ENCODE measurements at regions not wholly inside any gene's neighbourhood (a gene's known extent, or its start where the extent isn't known, plus 50 kb on each side); places are given as distances from the start of the nearest gene placed in this dataset.
A peak's percentile ranks its signal among the peaks of the same experiment; 100 is the strongest.
"Not testable (repeated sequence)": the region's sequence is repeated elsewhere in the genome, so short reads cannot be mapped to it uniquely, and the experiment has no call there.

GRCh38 chr13:73321043-73321442 lies 262.2 kb downstream of the KLF5 start:
- no peak for DNase-seq (ENCODE audit: low read depth)
- TF ChIP-seq, protein P1, sequence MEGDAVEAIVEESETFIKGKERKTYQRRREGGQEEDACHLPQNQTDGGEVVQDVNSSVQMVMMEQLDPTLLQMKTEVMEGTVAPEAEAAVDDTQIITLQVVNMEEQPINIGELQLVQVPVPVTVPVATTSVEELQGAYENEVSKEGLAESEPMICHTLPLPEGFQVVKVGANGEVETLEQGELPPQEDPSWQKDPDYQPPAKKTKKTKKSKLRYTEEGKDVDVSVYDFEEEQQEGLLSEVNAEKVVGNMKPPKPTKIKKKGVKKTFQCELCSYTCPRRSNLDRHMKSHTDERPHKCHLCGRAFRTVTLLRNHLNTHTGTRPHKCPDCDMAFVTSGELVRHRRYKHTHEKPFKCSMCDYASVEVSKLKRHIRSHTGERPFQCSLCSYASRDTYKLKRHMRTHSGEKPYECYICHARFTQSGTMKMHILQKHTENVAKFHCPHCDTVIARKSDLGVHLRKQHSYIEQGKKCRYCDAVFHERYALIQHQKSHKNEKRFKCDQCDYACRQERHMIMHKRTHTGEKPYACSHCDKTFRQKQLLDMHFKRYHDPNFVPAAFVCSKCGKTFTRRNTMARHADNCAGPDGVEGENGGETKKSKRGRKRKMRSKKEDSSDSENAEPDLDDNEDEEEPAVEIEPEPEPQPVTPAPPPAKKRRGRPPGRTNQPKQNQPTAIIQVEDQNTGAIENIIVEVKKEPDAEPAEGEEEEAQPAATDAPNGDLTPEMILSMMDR (conservative IDR thresholded peaks at IDR 0.05; ENCODE audit: low read length) = no peak
- H3K4me3 ChIP-seq (ENCODE audit: low read length) = no peak overlapping the region

DNA sequence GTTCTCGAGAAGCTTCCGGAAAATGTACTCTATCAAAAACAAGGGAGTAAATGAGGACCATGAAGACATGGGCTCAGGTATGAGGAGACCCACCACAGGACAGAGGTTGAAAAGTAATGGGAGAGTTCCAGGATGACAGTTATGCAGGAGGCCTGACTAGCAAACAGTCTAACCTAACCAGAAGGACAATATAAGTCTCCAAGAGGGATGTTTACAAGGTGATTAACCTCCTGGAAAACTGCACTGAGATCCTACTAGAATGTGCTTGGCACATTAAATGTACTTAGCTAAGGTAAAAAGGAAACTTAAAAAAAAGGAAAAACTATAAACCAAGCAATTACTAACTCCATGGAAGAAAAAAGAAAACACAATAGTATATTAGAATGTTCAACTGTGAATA lies 258.3 kb downstream of the KLF5 start:
- TF ChIP-seq, protein P1 (conservative IDR thresholded peaks at IDR 0.05; ENCODE audit: low read length) = no peak
- no peak for DNase-seq (ENCODE audit: low read depth)
- H3K4me3 ChIP-seq (ENCODE audit: low read length) = no peak overlapping the region

DNA sequence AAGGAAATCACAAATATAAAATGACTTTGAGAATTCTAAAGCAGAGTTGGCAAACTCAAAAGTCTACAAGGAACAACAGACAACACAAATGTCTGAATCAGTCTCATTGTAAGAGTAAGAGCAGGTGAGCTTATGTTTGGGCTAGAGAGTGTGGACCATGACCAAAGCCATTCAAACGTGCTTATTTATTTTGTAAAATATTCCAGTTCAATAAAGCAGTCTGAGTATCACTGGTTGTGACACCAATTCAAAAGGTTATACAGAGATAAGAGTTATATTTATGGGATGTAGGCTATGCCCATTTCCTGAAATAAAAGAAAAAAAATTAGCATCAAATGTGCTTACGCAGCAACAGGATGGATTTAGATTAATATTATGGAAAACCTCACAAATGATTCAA lies 251.6 kb downstream of the KLF5 start:
- no peak for DNase-seq (ENCODE audit: low read depth)
- H3K4me3 ChIP-seq (ENCODE audit: low read length) = no peak overlapping the region
- TF ChIP-seq, protein P1 (conservative IDR thresholded peaks at IDR 0.05; ENCODE audit: low read length) = no peak

GRCh38 chr13:73307481-73307880 lies 248.7 kb downstream of the KLF5 start:
- TF ChIP-seq, protein P1 (conservative IDR thresholded peaks at IDR 0.05; ENCODE audit: low read length) = no peak
- no peak for DNase-seq (ENCODE audit: low read depth)
- no peak overlapping the region for H3K4me3 ChIP-seq (ENCODE audit: low read length)

GRCh38 chr13:73306688-73307087 lies 247.9 kb downstream of the KLF5 start:
- no peak overlapping the region for H3K4me3 ChIP-seq (ENCODE audit: low read length)
- no peak for DNase-seq (ENCODE audit: low read depth)
- TF ChIP-seq, protein P1 (conservative IDR thresholded peaks at IDR 0.05; ENCODE audit: low read length) = no peak

DNA sequence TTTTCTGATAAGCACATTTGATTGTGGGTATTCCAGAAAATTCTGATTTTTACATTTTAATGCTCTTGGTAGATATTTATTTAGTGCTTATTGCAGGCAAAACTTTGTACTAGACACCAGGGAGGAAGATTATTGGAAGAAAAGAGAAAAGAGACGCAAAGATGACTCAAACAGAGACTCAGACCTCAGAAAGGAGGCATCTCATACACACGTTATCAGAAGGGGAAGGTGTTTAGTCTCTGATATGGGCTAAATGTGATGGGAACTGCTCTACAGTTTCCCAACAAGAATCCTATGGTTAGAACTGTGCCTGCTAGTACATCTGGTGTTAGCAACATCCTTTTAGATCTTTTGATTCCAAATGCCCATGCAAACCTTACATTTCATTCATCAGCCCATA lies 245.6 kb downstream of the KLF5 start:
- TF ChIP-seq, protein P1 (conservative IDR thresholded peaks at IDR 0.05; ENCODE audit: low read length) = no peak
- no peak overlapping the region for H3K4me3 ChIP-seq (ENCODE audit: low read length)
- no peak for DNase-seq (ENCODE audit: low read depth)

DNA sequence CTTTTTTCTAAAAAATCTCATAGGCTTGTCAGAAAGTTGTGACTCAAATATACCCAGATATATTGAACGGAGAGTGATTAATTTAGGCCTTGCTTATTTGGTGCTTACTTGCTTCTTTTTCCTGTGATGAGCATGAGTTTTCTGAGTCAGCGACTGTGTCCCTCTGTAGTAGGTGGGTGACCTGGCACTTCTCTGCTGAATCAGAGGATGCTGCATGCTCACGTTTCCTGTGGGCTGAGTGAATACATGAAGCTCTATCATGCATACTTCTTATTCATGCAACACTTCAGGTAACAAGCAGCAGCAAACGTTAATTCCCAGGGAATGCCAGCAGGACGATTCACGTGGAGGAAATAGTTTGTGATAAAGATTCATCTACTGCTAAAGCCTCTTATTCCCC lies 245.0 kb downstream of the KLF5 start:
- no peak overlapping the region for H3K4me3 ChIP-seq (ENCODE audit: low read length)
- DNase-seq (ENCODE audit: low read depth) = peak; percentile 3
- TF ChIP-seq, protein P1 (conservative IDR thresholded peaks at IDR 0.05; ENCODE audit: low read length) = no peak

- H3K4me3 ChIP-seq (ENCODE audit: low read length); DNase-seq (ENCODE audit: low read depth): not testable (repeated sequence)
These were observed 242.8 kb downstream of the KLF5 start for GRCh38 chr13:73301622-73302021.

All from AG10803 (cell line).